ENCODE measurements at regions not wholly inside any gene's neighbourhood (a gene's known extent, or its start where the extent isn't known, plus 50 kb on each side); places are given as distances from the start of the nearest gene placed in this dataset.
A peak's percentile ranks its signal among the peaks of the same experiment; 100 is the strongest.

- H3K27ac Mint-ChIP-seq: no peak overlapping the region
- H3K4me1 Mint-ChIP-seq: no peaks in the 10 kb centered on the region
Measured at GRCh38 chr19:28487999-28488398, 725.0 kb downstream of the UQCRFS1 start.

GRCh38 chr19:28486926-28487325, 726.0 kb downstream of the UQCRFS1 start:
- Mint-ChIP-seq H3K9me3 (peaks cover 0 to 7% (median 0%) of the 10 kb centered on the region in 7 donors), H3K4me1 (no peaks in the 10 kb centered on the region), H3K4me3 (no peak overlapping the region), H3K27me3 (no peaks in the 10 kb centered on the region), H3K27ac (no peak overlapping the region), H3K36me3 (no peaks in the 10 kb centered on the region)
- Histone ChIP-seq H3K36me3 (ENCODE audit: control insufficient read depth, insufficient read depth, low read length) (no peaks in the 10 kb centered on the region), H3K27me3 (ENCODE audit: control insufficient read depth, insufficient read depth, low read length) (no peaks in the 10 kb centered on the region), H3K9me3 (ENCODE audit: control insufficient read depth in 2 of 2, low read length in 2 of 2) (no peaks in the 10 kb centered on the region), H3K27ac (ENCODE audit: insufficient read depth, low read length, poor library complexity, severe bottlenecking) (no peak overlapping the region), H3K4me3 (ENCODE audit: low read depth, low read length) (no peak overlapping the region), H3K4me1 (ENCODE audit: control insufficient read depth, insufficient read depth, low read length, poor library complexity, severe bottlenecking) (no peaks in the 10 kb centered on the region)
- ATAC-seq (ENCODE audit: low read depth in 2 of 2) (no peak), DNase-seq (no peak)

More at GRCh38 chr19:28487999-28488398, 725.0 kb downstream of the UQCRFS1 start:
- Histone ChIP-seq H3K36me3 (ENCODE audit: control insufficient read depth, insufficient read depth, low read length) (no peaks in the 10 kb centered on the region), H3K27ac (ENCODE audit: insufficient read depth, low read length, poor library complexity, severe bottlenecking) (no peak overlapping the region), H3K4me1 (ENCODE audit: control insufficient read depth, insufficient read depth, low read length, poor library complexity, severe bottlenecking) (no peaks in the 10 kb centered on the region), H3K4me3 (ENCODE audit: low read depth, low read length) (no peak overlapping the region), H3K9me3 (ENCODE audit: control insufficient read depth in 2 of 2, low read length in 2 of 2) (no peaks in the 10 kb centered on the region), H3K27me3 (ENCODE audit: control insufficient read depth, insufficient read depth, low read length) (no peaks in the 10 kb centered on the region)
- H3K9me3 Mint-ChIP-seq: peaks cover 0 to 8% (median 0%) of the 10 kb centered on the region in 7 donors
- ATAC-seq (ENCODE audit: low read depth in 2 of 2): no peak
- H3K4me3 Mint-ChIP-seq: no peak overlapping the region
- H3K27me3 Mint-ChIP-seq: no peaks in the 10 kb centered on the region
- DNase-seq: no peak
- H3K36me3 Mint-ChIP-seq: no peaks in the 10 kb centered on the region

GRCh38 chr19:28486473-28486872, 726.5 kb downstream of the UQCRFS1 start:
- ATAC-seq (ENCODE audit: low read depth in 2 of 2): no peak
- Mint-ChIP-seq H3K27ac (peak overlapping the region in 1 of 3 donors; percentile 43), H3K4me1 (no peaks in the 10 kb centered on the region)

GRCh38 chr19:28485292-28485691, 727.7 kb downstream of the UQCRFS1 start:
- Histone ChIP-seq H3K4me3 (ENCODE audit: low read depth, low read length) (no peak overlapping the region), H3K27ac (ENCODE audit: insufficient read depth, low read length, poor library complexity, severe bottlenecking) (no peak overlapping the region), H3K9me3 (ENCODE audit: control insufficient read depth in 2 of 2, low read length in 2 of 2) (no peaks in the 10 kb centered on the region), H3K27me3 (ENCODE audit: control insufficient read depth, insufficient read depth, low read length) (no peaks in the 10 kb centered on the region), H3K4me1 (ENCODE audit: control insufficient read depth, insufficient read depth, low read length, poor library complexity, severe bottlenecking) (no peaks in the 10 kb centered on the region), H3K36me3 (ENCODE audit: control insufficient read depth, insufficient read depth, low read length) (no peaks in the 10 kb centered on the region)
- H3K36me3 Mint-ChIP-seq: no peaks in the 10 kb centered on the region
- H3K9me3 Mint-ChIP-seq: peaks cover 0 to 11% (median 0%) of the 10 kb centered on the region in 7 donors
- ATAC-seq (ENCODE audit: low read depth in 2 of 2): no peak
- no peak overlapping the region for H3K27ac Mint-ChIP-seq
- no peak for DNase-seq
- H3K4me3 Mint-ChIP-seq: no peak overlapping the region
- no peaks in the 10 kb centered on the region for H3K4me1 Mint-ChIP-seq
- no peaks in the 10 kb centered on the region for H3K27me3 Mint-ChIP-seq

More at GRCh38 chr19:28486473-28486872, 726.5 kb downstream of the UQCRFS1 start:
- Histone ChIP-seq H3K4me1 (ENCODE audit: control insufficient read depth, insufficient read depth, low read length, poor library complexity, severe bottlenecking) (no peaks in the 10 kb centered on the region), H3K4me3 (ENCODE audit: low read depth, low read length) (no peak overlapping the region), H3K27me3 (ENCODE audit: control insufficient read depth, insufficient read depth, low read length) (no peaks in the 10 kb centered on the region), H3K9me3 (ENCODE audit: control insufficient read depth in 2 of 2, low read length in 2 of 2) (no peaks in the 10 kb centered on the region), H3K36me3 (ENCODE audit: control insufficient read depth, insufficient read depth, low read length) (no peaks in the 10 kb centered on the region), H3K27ac (ENCODE audit: insufficient read depth, low read length, poor library complexity, severe bottlenecking) (no peak overlapping the region)
- H3K27me3 Mint-ChIP-seq: no peaks in the 10 kb centered on the region
- no peak for DNase-seq
- H3K9me3 Mint-ChIP-seq: peaks cover 0 to 7% (median 0%) of the 10 kb centered on the region in 7 donors
- H3K36me3 Mint-ChIP-seq: no peaks in the 10 kb centered on the region
- no peak overlapping the region for H3K4me3 Mint-ChIP-seq

- no peak overlapping the region for H3K27ac Mint-ChIP-seq
- Histone ChIP-seq H3K27me3 (ENCODE audit: control insufficient read depth, insufficient read depth, low read length) (no peaks in the 10 kb centered on the region), H3K27ac (ENCODE audit: insufficient read depth, low read length, poor library complexity, severe bottlenecking) (no peak overlapping the region), H3K4me3 (ENCODE audit: low read depth, low read length) (no peak overlapping the region), H3K4me1 (ENCODE audit: control insufficient read depth, insufficient read depth, low read length, poor library complexity, severe bottlenecking) (no peaks in the 10 kb centered on the region), H3K36me3 (ENCODE audit: control insufficient read depth, insufficient read depth, low read length) (no peaks in the 10 kb centered on the region), H3K9me3 (ENCODE audit: control insufficient read depth in 2 of 2, low read length in 2 of 2) (no peaks in the 10 kb centered on the region)
- ATAC-seq (ENCODE audit: low read depth in 2 of 2): no peak
- peaks cover 5% of the 10 kb centered on the region for H3K27me3 Mint-ChIP-seq
- H3K9me3 Mint-ChIP-seq: peaks cover 0 to 8% (median 0%) of the 10 kb centered on the region in 7 donors
- DNase-seq: no peak
- H3K4me1 Mint-ChIP-seq: no peaks in the 10 kb centered on the region
- H3K36me3 Mint-ChIP-seq: no peaks in the 10 kb centered on the region
- no peak overlapping the region for H3K4me3 Mint-ChIP-seq
Measured at GRCh38 chr19:28483197-28483596, 729.8 kb downstream of the UQCRFS1 start.

GRCh38 chr19:28482221-28482620, 730.7 kb downstream of the UQCRFS1 start:
- H3K9me3 Mint-ChIP-seq: peaks cover 0 to 8% (median 0%) of the 10 kb centered on the region in 7 donors

GRCh38 chr19:28481674-28482073, 731.3 kb downstream of the UQCRFS1 start:
- no peak for DNase-seq
- Mint-ChIP-seq H3K4me1 (no peaks in the 10 kb centered on the region), H3K27me3 (peaks cover 5% of the 10 kb centered on the region)

More at GRCh38 chr19:28482221-28482620, 730.7 kb downstream of the UQCRFS1 start:
- DNase-seq (no peak), ATAC-seq (ENCODE audit: low read depth in 2 of 2) (no peak)
- Histone ChIP-seq H3K4me1 (ENCODE audit: control insufficient read depth, insufficient read depth, low read length, poor library complexity, severe bottlenecking) (no peaks in the 10 kb centered on the region), H3K4me3 (ENCODE audit: low read depth, low read length) (no peak overlapping the region), H3K27ac (ENCODE audit: insufficient read depth, low read length, poor library complexity, severe bottlenecking) (no peak overlapping the region), H3K27me3 (ENCODE audit: control insufficient read depth, insufficient read depth, low read length) (no peaks in the 10 kb centered on the region), H3K9me3 (ENCODE audit: control insufficient read depth in 2 of 2, low read length in 2 of 2) (no peaks in the 10 kb centered on the region), H3K36me3 (ENCODE audit: control insufficient read depth, insufficient read depth, low read length) (no peaks in the 10 kb centered on the region)
- H3K27me3 Mint-ChIP-seq: peaks cover 5% of the 10 kb centered on the region
- H3K4me1 Mint-ChIP-seq: no peaks in the 10 kb centered on the region
- no peak overlapping the region for H3K4me3 Mint-ChIP-seq
- no peak overlapping the region for H3K27ac Mint-ChIP-seq
- no peaks in the 10 kb centered on the region for H3K36me3 Mint-ChIP-seq

GRCh38 chr19:28475525-28475924, 737.4 kb downstream of the UQCRFS1 start:
- H3K9me3 Mint-ChIP-seq: peaks cover 0 to 6% (median 0%) of the 10 kb centered on the region in 7 donors
- no peak overlapping the region for H3K27ac Mint-ChIP-seq
- Histone ChIP-seq H3K27ac (ENCODE audit: insufficient read depth, low read length, poor library complexity, severe bottlenecking) (no peak overlapping the region), H3K4me3 (ENCODE audit: low read depth, low read length) (no peak overlapping the region), H3K4me1 (ENCODE audit: control insufficient read depth, insufficient read depth, low read length, poor library complexity, severe bottlenecking) (no peaks in the 10 kb centered on the region), H3K36me3 (ENCODE audit: control insufficient read depth, insufficient read depth, low read length) (no peaks in the 10 kb centered on the region), H3K9me3 (ENCODE audit: control insufficient read depth in 2 of 2, low read length in 2 of 2) (no peaks in the 10 kb centered on the region), H3K27me3 (ENCODE audit: control insufficient read depth, insufficient read depth, low read length) (no peaks in the 10 kb centered on the region)
- no peak overlapping the region for H3K4me3 Mint-ChIP-seq
- ATAC-seq (ENCODE audit: low read depth in 2 of 2) (no peak), DNase-seq (no peak)
- peaks cover 0 to 2% (median 0%) of the 10 kb centered on the region in 4 donors for H3K4me1 Mint-ChIP-seq
- no peaks in the 10 kb centered on the region for H3K36me3 Mint-ChIP-seq
- H3K27me3 Mint-ChIP-seq: peaks cover 5% of the 10 kb centered on the region

More at GRCh38 chr19:28481674-28482073, 731.3 kb downstream of the UQCRFS1 start:
- Histone ChIP-seq H3K27ac (ENCODE audit: insufficient read depth, low read length, poor library complexity, severe bottlenecking) (no peak overlapping the region), H3K4me3 (ENCODE audit: low read depth, low read length) (no peak overlapping the region), H3K36me3 (ENCODE audit: control insufficient read depth, insufficient read depth, low read length) (no peaks in the 10 kb centered on the region), H3K27me3 (ENCODE audit: control insufficient read depth, insufficient read depth, low read length) (no peaks in the 10 kb centered on the region), H3K4me1 (ENCODE audit: control insufficient read depth, insufficient read depth, low read length, poor library complexity, severe bottlenecking) (no peaks in the 10 kb centered on the region), H3K9me3 (ENCODE audit: control insufficient read depth in 2 of 2, low read length in 2 of 2) (no peaks in the 10 kb centered on the region)
- Mint-ChIP-seq H3K27ac (no peak overlapping the region), H3K4me3 (no peak overlapping the region), H3K36me3 (no peaks in the 10 kb centered on the region), H3K9me3 (peaks cover 0 to 9% (median 0%) of the 10 kb centered on the region in 7 donors)
- no peak for ATAC-seq (ENCODE audit: low read depth in 2 of 2)

All from CD4-positive, CD25-positive, alpha-beta regulatory T cell (primary cell).